SJSA1 (cell line): ENCODE measurements at regions not wholly inside any gene's neighbourhood (a gene's known extent, or its start where the extent isn't known, plus 50 kb on each side); places are given as distances from the start of the nearest gene placed in this dataset.

ENCODE experiments used
- DNase-seq, 2 experiments: peaks; one replicate each; pipeline ENCODE4 v3.0.0-alpha.2; 2015 to 2020; ENCODE audit warnings: low spot score in 2 of 2, low read depth in 1 of 2
- H3K27ac ChIP-seq: fragments of 250-450 bp; sonication (Bioruptor Pico); 2 replicates; pipeline ENCODE4 v1.5.1; 2020; ENCODE audit warnings: mild to moderate bottlenecking, moderate library complexity
- H3K27me3 ChIP-seq: fragments of 250-450 bp; sonication (Bioruptor Pico); replicated peaks from 2 replicates; pipeline ENCODE4 v1.5.1; 2020; ENCODE audit warnings: mild to moderate bottlenecking, moderate library complexity
- H3K36me3 ChIP-seq: fragments of 250-450 bp; sonication (Bioruptor Pico); 2 replicates; pipeline ENCODE4 v1.5.1; 2020; ENCODE audit warnings: mild to moderate bottlenecking
- H3K4me1 ChIP-seq: fragments of 250-450 bp; sonication (Bioruptor Pico); replicated peaks from 2 replicates; pipeline ENCODE4 v1.6.1; 2021; ENCODE audit warnings: mild to moderate bottlenecking
- H3K4me3 ChIP-seq: fragments of 250-450 bp; sonication (Bioruptor Pico); 2 replicates; pipeline ENCODE4 v1.5.1; 2020; ENCODE audit warnings: mild to moderate bottlenecking
- H3K9me3 ChIP-seq: fragments of 250-450 bp; sonication (Bioruptor Pico); replicated peaks from 2 replicates; pipeline ENCODE4 v1.5.1; 2020; ENCODE audit warnings: mild to moderate bottlenecking

DNA sequence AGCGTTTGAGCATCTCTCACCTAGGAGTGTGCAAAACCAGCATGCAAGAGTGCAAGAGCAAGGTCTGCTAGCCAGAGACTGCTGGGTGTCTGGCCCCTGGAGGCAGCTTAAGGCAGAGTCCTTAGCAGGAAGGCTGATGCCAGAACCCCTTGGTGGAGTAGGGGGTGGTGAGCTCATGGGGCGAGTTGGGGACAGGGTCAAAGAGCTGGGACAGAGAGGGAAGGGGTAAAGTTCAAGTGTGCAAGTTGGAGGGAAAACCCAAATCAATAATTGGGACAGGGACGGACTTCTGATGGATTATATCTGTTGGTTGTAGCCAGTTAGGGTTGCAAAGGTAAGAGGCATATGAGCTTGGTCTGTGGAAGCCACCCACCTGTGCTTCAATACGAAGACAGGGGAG is 443.6 kb upstream of the CDH5 start:
- Histone ChIP-seq H3K4me1 (no peaks in the 10 kb centered on the region), H3K27me3 (no peaks in the 10 kb centered on the region; the same call in 1 of the 2 replicates), H3K36me3 (no peaks in the 10 kb centered on the region), H3K27ac (no peak overlapping the region), H3K9me3 (no peaks in the 10 kb centered on the region), H3K4me3 (no peak overlapping the region)
- DNase-seq: no peak

DNA sequence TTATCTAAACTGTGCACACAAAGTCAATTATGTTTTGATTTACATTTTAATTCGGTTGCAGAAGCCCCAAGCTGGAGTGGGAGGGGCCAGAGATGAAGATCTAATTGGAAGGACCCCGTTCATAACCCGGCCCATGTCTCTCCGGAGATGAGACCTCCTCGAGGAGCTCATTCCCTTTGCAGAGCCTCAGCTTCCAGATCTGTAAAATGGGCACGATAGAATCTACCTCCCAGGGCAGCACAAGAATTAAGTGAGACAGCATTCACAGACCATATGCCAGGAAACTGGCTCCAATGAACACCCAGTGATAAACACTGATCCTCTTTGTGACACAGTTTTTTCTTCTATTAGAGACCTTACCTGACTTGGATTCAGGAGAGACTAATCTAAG is 446.5 kb upstream of the CDH5 start:
- H3K27me3 ChIP-seq: no peaks in the 10 kb centered on the region
- no peaks in the 10 kb centered on the region for H3K4me1 ChIP-seq
- H3K9me3 ChIP-seq: no peaks in the 10 kb centered on the region
- DNase-seq: no peak
- no peaks in the 10 kb centered on the region for H3K36me3 ChIP-seq
- H3K4me3 ChIP-seq: no peak overlapping the region
- H3K27ac ChIP-seq: no peak overlapping the region

DNA sequence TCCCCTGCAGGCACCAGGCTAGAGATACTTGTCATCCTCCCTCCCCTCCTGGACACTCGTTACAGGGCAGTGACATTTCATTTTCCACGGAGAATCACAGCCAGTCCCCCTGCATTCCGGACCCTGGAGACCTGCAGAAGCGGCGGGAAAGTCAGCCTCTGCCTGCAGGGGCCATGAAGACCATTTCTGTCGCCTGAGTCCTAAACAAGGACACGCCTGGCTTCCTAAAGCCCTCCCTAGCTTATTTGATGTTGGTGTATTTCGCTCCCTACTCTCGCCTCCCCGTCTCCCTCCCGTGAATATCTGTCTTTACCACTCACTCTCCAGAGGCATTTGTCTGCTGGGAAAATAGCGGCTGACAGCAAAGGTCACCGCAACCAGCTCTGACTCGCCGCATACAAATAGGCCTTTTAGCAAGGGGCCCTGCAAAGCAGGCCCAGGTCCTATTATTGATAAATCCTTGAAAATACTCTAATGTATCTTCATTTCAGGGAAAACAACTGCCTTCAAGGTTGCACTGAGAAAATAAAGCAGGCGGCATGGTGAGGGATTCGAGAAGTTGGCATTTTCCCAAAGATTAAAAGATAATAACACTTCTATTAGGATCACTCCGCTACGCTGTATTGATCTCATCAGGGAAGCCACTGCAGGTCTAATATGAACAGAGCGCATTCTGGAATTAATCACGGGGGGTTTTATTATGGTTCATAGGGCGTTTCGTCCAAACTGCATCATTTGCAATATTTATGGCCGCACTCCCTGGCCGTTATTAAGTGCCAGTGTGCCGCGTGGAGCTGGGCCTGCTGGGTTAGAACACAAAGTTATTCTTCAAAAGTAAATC is 447.1 kb upstream of the CDH5 start:
- no peaks in the 10 kb centered on the region for H3K36me3 ChIP-seq
- no peak overlapping the region for H3K27ac ChIP-seq
- H3K4me3 ChIP-seq: no peak overlapping the region
- H3K4me1 ChIP-seq: no peaks in the 10 kb centered on the region
- H3K9me3 ChIP-seq: no peaks in the 10 kb centered on the region
- DNase-seq: no peak
- H3K27me3 ChIP-seq: no peaks in the 10 kb centered on the region

DNA sequence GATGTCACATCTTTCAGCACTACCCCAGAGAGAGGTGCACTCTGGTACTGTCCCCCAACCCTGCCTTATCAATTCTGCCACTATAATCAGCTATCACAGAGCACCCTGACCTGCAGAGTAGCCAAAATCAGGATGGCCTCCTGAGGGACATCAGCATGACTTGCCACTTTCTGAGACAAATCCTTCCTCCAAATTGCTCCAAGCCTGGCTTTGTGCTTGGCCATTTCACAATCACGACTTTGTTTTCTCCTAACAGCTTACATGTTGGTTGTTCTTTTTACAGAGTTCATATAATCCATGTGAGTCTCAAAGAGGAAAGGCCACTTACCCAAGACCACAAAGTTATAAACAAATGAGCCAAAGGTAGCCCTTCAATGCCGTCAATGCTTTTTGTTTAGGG is 449.0 kb upstream of the CDH5 start:
- no peaks in the 10 kb centered on the region for H3K27me3 ChIP-seq
- DNase-seq: no peak
- no peaks in the 10 kb centered on the region for H3K9me3 ChIP-seq
- no peak overlapping the region for H3K27ac ChIP-seq
- H3K4me3 ChIP-seq: no peak overlapping the region
- H3K36me3 ChIP-seq: no peaks in the 10 kb centered on the region
- H3K4me1 ChIP-seq: no peaks in the 10 kb centered on the region

DNA sequence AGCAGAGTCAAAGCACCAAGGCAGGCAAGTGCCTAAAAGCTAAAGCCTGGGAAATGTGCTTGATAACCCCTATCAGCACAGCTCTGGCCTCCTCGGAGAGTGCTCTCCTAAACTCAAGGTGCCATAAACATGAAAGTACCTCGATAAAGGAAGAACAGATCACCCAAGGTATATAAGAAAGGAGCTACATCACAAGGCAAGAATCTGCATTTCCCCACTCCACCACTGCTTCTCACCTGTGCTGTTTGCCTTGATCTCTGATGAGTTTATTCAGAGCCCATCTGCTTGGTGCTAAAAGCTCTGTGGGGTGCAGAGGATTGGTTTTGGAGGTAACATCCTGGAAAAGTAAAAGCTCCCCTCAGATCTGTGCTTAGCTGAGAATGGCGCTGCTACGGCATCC is 449.5 kb upstream of the CDH5 start:
- H3K4me1 ChIP-seq: no peaks in the 10 kb centered on the region
- no peaks in the 10 kb centered on the region for H3K9me3 ChIP-seq
- H3K4me3 ChIP-seq: no peak overlapping the region
- no peaks in the 10 kb centered on the region for H3K36me3 ChIP-seq
- DNase-seq: no peak
- no peaks in the 10 kb centered on the region for H3K27me3 ChIP-seq
- H3K27ac ChIP-seq: no peak overlapping the region

DNA sequence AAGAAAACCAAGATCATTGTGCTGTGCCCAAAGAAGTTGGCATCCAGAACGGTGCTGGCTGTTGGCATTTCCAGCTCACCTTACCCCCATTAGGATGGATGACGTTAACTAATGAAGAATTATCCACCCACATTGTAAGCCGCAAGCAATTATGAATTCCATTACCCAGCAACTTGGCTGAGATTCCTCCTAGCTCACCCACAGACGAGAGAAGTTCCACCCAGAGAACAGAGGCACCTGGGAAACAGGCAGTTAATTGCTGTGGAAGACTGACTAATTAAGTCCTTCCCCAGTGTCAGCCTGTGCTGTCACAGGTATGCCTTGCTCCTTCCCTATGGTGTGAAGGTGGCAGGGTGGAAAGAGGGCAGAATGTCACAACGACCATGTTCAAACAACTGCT is 456.2 kb upstream of the CDH5 start:
- no peaks in the 10 kb centered on the region for H3K27me3 ChIP-seq
- H3K36me3 ChIP-seq: no peaks in the 10 kb centered on the region
- H3K4me3 ChIP-seq: no peak overlapping the region
- DNase-seq: no peak
- no peaks in the 10 kb centered on the region for H3K9me3 ChIP-seq
- no peaks in the 10 kb centered on the region for H3K4me1 ChIP-seq
- H3K27ac ChIP-seq: no peak overlapping the region

DNA sequence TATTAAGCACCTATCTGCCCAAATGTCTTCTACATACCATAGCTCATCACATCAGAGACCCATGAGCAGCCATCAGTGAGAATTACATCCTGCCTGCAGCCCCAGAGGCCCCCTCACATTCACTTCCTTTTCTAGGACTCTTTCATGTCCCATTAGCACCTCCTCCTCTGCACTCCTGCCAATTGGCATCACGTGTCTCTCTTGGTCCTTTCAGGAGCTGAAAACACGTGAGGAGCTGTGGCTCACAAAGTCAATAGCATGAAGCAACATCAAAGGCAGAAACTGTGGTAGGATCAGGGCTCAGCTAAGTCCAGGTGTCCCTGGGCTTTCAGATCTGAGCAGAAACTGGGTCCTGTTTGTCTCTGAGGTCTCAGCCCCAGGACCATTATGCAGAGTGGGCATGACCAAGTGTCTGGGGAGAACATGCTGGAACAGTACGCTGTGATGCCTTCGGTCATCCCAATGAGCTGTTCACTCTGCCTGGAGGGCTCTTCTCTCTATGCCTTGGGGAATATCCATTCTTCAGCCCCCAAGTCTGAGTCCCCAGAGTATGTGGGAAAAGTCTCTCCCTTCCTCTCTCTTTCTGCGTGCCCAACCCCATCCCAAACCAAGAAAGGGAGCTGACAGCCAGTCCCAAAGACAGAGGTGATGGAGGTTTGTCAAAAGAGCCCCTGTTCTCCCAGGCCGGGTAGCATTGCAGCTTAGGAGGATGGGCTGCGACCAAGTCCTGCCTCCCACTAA is 457.0 kb upstream of the CDH5 start:
- no peaks in the 10 kb centered on the region for H3K4me1 ChIP-seq
- no peaks in the 10 kb centered on the region for H3K9me3 ChIP-seq
- H3K27ac ChIP-seq: no peak overlapping the region
- H3K4me3 ChIP-seq: no peak overlapping the region
- DNase-seq: no peak
- H3K36me3 ChIP-seq: no peaks in the 10 kb centered on the region
- H3K27me3 ChIP-seq: no peaks in the 10 kb centered on the region

DNA sequence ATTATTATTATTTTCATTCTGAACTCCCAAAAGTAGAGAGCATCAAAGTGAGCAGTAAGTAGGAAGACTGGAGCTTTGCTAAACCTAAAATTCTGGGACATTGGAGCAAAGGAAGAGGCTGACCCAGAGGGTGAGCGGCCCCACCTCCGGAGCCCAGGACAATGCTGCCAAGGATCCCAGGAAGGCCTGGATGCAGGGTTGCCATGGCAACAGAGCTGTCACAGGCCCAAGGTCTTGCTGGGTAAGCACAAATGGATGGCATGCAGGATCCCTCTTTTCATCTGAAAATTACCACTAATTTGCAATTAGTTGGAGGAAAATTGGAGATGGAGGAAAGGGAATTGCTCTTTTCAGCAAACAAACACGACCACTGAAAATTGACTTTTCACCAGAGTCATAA is 457.9 kb upstream of the CDH5 start:
- Histone ChIP-seq H3K9me3 (no peaks in the 10 kb centered on the region), H3K4me1 (no peaks in the 10 kb centered on the region), H3K36me3 (no peaks in the 10 kb centered on the region), H3K27me3 (no peaks in the 10 kb centered on the region), H3K4me3 (no peak overlapping the region), H3K27ac (no peak overlapping the region)
- DNase-seq: no peak

DNA sequence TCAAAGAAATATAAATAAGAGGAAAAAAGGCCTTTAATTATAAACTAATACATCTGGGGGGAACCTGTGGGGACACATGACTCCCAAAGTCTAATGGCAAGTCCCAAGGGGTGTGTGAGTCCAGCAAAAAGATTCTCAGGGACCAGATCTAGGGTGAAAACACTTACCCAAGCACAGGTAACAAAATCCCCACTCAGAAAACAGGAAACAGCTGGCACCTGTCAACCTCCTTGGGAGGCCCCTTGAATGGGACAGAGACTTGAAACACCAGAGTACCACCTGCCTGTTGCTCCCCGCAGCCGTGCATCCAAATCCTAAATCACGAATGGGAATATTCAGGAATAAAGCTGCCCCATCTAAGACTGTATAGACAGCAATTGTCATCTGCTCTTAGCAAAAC is 461.2 kb upstream of the CDH5 start:
- H3K27ac ChIP-seq: no peak overlapping the region
- no peak overlapping the region for H3K4me3 ChIP-seq
- H3K36me3 ChIP-seq: no peaks in the 10 kb centered on the region
- no peak for DNase-seq
- H3K27me3 ChIP-seq: no peaks in the 10 kb centered on the region
- no peaks in the 10 kb centered on the region for H3K4me1 ChIP-seq
- no peaks in the 10 kb centered on the region for H3K9me3 ChIP-seq

DNA sequence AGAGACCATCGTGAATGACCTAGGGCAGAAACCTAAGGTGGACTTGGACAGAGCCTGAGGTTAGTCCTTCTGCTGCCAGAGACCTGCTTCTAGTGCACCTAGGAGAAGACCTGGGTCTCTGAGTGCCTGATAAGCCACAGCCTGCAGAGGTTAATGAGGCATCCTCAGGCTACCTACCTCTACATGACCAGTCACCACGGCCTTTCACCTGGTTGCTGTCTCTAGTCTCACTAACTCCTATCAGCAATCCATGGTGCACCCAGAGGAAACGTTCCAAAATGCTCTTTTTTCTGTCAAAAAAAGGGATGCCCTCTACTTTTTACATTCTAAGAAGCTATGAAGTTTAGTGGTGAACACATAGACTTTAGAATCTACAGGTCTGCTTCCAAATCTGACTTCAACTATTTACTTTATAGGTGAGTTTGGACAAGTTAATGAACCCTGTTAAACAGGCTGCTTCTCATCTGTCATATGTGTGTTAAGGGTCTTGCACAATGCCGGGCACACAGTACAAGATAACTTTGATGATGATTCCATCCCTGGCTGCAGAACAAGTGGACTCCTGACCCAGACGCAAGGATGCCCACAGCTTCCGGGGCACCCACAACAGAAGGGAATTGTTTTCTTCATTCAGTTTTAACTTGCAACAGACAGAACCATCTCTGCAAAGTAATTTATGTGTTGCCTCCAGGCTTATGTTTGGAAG is 469.9 kb upstream of the CDH5 start:
- Histone ChIP-seq H3K27ac (no peak overlapping the region), H3K9me3 (no peaks in the 10 kb centered on the region), H3K4me3 (no peak overlapping the region), H3K4me1 (no peaks in the 10 kb centered on the region), H3K27me3 (no peaks in the 10 kb centered on the region), H3K36me3 (no peaks in the 10 kb centered on the region)
- no peak for DNase-seq

DNA sequence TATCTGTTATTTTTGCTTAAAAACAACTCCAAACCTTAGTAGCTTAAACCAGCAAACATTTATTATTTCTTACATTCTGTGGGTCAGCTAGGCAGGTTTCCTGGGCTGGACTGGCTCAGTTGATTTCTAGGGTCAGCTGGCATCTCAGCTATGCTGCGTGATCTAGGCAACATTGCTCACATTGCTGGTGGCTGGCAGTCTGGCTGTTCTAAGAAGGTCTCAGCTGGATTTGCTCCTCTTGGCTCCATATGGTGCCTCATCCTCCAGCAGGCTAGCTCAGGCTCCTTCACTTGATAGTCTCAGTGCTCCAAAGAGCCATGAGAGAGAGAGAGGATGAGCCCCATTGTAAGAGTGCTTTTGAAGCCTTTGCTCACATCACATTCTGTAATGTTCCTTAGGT is 470.6 kb upstream of the CDH5 start:
- Histone ChIP-seq H3K4me3 (no peak overlapping the region), H3K27me3 (no peaks in the 10 kb centered on the region), H3K9me3 (no peaks in the 10 kb centered on the region), H3K4me1 (no peaks in the 10 kb centered on the region), H3K27ac (no peak overlapping the region), H3K36me3 (no peaks in the 10 kb centered on the region)
- DNase-seq: no peak

DNA sequence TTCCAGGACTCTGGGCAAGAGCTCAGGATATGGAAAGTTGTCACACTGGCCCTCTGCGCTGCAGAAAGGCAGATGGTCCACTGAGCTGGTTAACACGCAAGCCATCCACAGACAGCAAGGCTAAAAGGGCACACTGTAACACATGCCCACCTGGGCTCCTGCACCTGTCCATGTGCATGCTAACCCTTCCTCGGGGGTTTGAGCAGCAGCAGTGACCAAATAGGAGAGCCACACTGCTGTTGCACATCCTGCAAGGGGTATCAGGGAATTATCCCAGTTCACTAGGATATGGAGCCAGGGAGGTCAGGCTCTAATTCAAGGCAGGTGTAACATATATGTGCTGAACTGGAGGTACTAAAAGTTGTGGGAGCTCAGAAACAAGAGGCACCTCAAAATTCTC is 471.0 kb upstream of the CDH5 start:
- Histone ChIP-seq H3K4me3 (no peak overlapping the region), H3K4me1 (no peaks in the 10 kb centered on the region), H3K36me3 (no peaks in the 10 kb centered on the region), H3K27me3 (no peaks in the 10 kb centered on the region), H3K27ac (no peak overlapping the region), H3K9me3 (no peaks in the 10 kb centered on the region)
- no peak for DNase-seq

DNA sequence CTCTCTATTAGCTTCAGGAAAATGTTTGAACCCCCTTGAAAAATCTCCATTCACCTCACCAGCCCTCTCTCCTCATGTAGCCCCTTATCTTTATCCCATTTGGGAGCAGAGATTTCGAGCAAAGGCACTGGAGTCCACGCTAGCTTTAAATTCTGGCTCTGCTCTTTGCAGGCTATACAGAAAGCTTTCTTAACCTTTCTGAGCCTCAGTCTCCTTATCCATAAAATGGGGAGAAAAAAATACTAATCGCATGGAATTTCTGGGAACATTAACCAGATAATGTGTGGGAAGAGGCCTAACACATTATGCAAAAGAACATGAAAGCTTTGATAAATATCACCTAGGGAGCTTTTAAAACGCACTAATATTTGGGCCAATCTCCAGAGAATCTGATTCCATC is 476.3 kb upstream of the CDH5 start:
- H3K27me3 ChIP-seq: no peaks in the 10 kb centered on the region
- H3K4me3 ChIP-seq: no peak overlapping the region
- DNase-seq: no peak

DNA sequence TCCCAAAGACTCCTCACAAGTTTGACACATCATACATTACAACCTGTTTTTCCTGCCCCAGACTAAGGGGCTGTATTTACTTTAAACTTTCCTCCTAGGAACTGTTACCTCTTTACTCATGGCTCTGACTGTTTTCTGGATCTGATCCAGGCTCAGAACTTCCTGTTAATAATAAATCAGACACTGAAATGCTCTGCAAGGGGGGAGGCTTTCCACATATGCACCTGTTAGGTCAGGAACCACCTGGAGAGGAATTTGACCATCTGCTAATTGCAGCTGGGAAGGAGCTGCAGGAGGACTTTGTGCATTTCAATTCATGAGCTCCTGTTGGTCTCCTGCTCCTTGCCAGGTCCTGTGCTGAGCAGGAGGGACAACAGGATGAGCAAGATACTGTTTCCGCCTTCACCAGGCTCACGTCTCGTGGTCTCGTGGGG is 476.9 kb upstream of the CDH5 start:
- no peak for DNase-seq
- H3K9me3 ChIP-seq: no peaks in the 10 kb centered on the region
- no peak overlapping the region for H3K27ac ChIP-seq

More for the DNA sequence above, 476.3 kb upstream of the CDH5 start:
- H3K9me3 ChIP-seq: no peaks in the 10 kb centered on the region
- H3K27ac ChIP-seq: no peak overlapping the region
- H3K4me1 ChIP-seq: no peaks in the 10 kb centered on the region
- H3K36me3 ChIP-seq: no peaks in the 10 kb centered on the region

More for the DNA sequence above, 476.9 kb upstream of the CDH5 start:
- Histone ChIP-seq H3K27me3 (no peaks in the 10 kb centered on the region), H3K4me1 (peaks cover under 1% of the 10 kb centered on the region; the same call in 1 of the 2 replicates), H3K4me3 (no peak overlapping the region), H3K36me3 (no peaks in the 10 kb centered on the region)
